Cardiac muscle cell (in vitro differentiated cells and primary cell): ENCODE measurements at regions not wholly inside any gene's neighbourhood (a gene's known extent, or its start where the extent isn't known, plus 50 kb on each side); places are given as distances from the start of the nearest gene placed in this dataset.

Experiments used
- DNase-seq, 2 donors: peaks; one replicate each; pipeline versions ENCODE4 v3.0.0 to v3.0.0-alpha.2; 2010 to 2017; ENCODE audit warnings: low read depth in 1 of 2, low spot score in 1 of 2
- H3K27ac ChIP-seq: fragments of 200-600 bp; sonication (generic); 2 replicates; pipeline ENCODE4 v1.5.1; 2016
- H3K27me3 ChIP-seq: fragments of 200-600 bp; sonication (generic); 2 replicates; pipeline ENCODE4 v1.6.0; 2016; ENCODE audit warnings: control low read depth
- H3K36me3 ChIP-seq: fragments of 200-600 bp; sonication (generic); 2 replicates; pipeline ENCODE4 v1.5.1; 2016; ENCODE audit warnings: control low read depth
- H3K4me1 ChIP-seq: fragments of 200-600 bp; sonication (generic); 2 replicates; pipeline ENCODE4 v1.8.1; 2017; ENCODE audit warnings: low read depth, mild to moderate bottlenecking, mixed run types
- H3K4me3 ChIP-seq: fragments of 200-600 bp; sonication (generic); 2 replicates; pipeline ENCODE4 v1.5.1; 2016; ENCODE audit warnings: mild to moderate bottlenecking
- H3K9me3 ChIP-seq: fragments of 200-600 bp; sonication (generic); 2 replicates; pipeline ENCODE4 v1.5.1; 2017; ENCODE audit warnings: low read depth, mild to moderate bottlenecking, control low read depth
- CTCF ChIP-seq: IDR thresholded peaks from 2 replicates; pipeline ENCODE4 v1.5.1; 2012; ENCODE audit warnings: low read depth, mild to moderate bottlenecking, low read length

GRCh38 chrX:128883650-128884049, 639.6 kb downstream of the SMARCA1 start:
- Histone ChIP-seq H3K27me3 (no peaks in the 10 kb centered on the region), H3K4me3 (no peak overlapping the region), H3K27ac (no peak overlapping the region), H3K36me3 (no peaks in the 10 kb centered on the region), H3K4me1 (no peaks in the 10 kb centered on the region), H3K9me3 (no peaks in the 10 kb centered on the region)
- TF ChIP-seq CTCF = no peak
- DNase-seq = no peak

- no peak for DNase-seq
- no peaks in the 10 kb centered on the region for H3K9me3 ChIP-seq
- no peaks in the 10 kb centered on the region for H3K27me3 ChIP-seq
- no peaks in the 10 kb centered on the region for H3K36me3 ChIP-seq
- H3K4me1 ChIP-seq = no peaks in the 10 kb centered on the region
- TF ChIP-seq CTCF = no peak
- no peak overlapping the region for H3K27ac ChIP-seq
- H3K4me3 ChIP-seq = no peak overlapping the region
Observed at GRCh38 chrX:128870361-128870760, 652.9 kb downstream of the SMARCA1 start.

DNA sequence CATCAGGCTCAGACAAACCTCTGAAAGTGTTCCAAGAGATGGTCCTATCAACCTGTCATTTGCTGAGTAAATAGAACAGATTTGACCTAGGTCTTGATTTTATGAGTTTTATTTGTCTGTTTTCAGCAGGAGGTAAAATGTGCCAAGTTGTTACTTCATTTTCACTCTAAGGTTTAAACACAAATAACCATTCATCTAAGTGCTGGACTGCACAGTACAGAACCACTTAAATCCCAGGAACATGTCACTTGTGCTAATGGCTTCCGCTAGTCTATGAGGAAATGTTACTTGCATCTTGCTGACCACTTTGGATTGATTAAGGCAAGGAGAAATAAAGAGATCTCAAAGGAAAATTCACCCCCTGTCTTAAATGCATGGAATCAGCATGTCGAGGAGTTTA, 660.7 kb downstream of the SMARCA1 start:
- no peaks in the 10 kb centered on the region for H3K27me3 ChIP-seq
- H3K36me3 ChIP-seq = no peaks in the 10 kb centered on the region
- H3K4me1 ChIP-seq = no peaks in the 10 kb centered on the region
- no peak overlapping the region for H3K4me3 ChIP-seq
- no peak for DNase-seq
- no peaks in the 10 kb centered on the region for H3K9me3 ChIP-seq
- no peak overlapping the region for H3K27ac ChIP-seq
- TF ChIP-seq CTCF = no peak

GRCh38 chrX:128848374-128848773, 674.9 kb downstream of the SMARCA1 start:
- Histone ChIP-seq H3K36me3 (no peaks in the 10 kb centered on the region), H3K27me3 (no peaks in the 10 kb centered on the region), H3K4me3 (no peak overlapping the region), H3K27ac (no peak overlapping the region), H3K4me1 (no peaks in the 10 kb centered on the region), H3K9me3 (no peaks in the 10 kb centered on the region)
- DNase-seq = no peak
- no peak for TF ChIP-seq CTCF

GRCh38 chrX:128846385-128846784, 676.9 kb downstream of the SMARCA1 start:
- Histone ChIP-seq H3K27me3 (no peaks in the 10 kb centered on the region), H3K4me1 (no peaks in the 10 kb centered on the region), H3K4me3 (no peak overlapping the region), H3K27ac (no peak overlapping the region), H3K36me3 (no peaks in the 10 kb centered on the region), H3K9me3 (no peaks in the 10 kb centered on the region)
- DNase-seq = no peak
- no peak for TF ChIP-seq CTCF

DNA sequence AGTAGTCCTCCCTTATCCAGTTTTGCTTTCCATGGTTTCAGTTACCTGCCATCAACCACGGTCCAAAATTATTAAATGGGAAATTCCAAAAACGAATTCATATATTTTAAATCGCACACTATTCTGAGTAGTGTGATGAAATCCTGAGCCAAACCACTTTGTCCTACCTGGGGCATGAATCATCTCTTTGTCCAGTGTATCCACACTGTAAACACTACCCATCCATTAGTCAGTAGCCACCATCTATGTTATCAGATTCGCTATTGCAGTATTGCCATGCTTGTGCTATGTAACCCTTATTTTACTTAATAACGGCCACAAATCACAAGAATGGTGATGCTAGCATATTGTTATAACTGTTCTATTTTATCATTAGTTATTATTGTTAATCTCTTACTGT, 704.6 kb downstream of the SMARCA1 start:
- no peak for TF ChIP-seq CTCF
- Histone ChIP-seq H3K9me3 (no peaks in the 10 kb centered on the region), H3K27me3 (no peaks in the 10 kb centered on the region), H3K4me3 (no peak overlapping the region), H3K4me1 (peaks cover 10% of the 10 kb centered on the region), H3K27ac (no peak overlapping the region), H3K36me3 (no peaks in the 10 kb centered on the region)
- no peak for DNase-seq
